Smooth muscle cell (in vitro differentiated cells): ENCODE measurements at regions not wholly inside any gene's neighbourhood (a gene's known extent, or its start where the extent isn't known, plus 50 kb on each side); places are given as distances from the start of the nearest gene placed in this dataset.

Source experiments
- DNase-seq: peaks from one replicate; lab custom pipeline; 2025; ENCODE audit not compliant: unreplicated experiment; lab: John Stamatoyannopoulos, UW
- H2AFZ ChIP-seq: fragments of 200-600 bp; sonication (generic); 2 replicates; pipeline ENCODE4 v1.6.0; 2016; ENCODE audit warnings: antibody characterized with exemption, low read depth, mild to moderate bottlenecking
- H3F3A ChIP-seq: fragments of 200-600 bp; sonication (generic); 2 replicates; pipeline ENCODE4 v1.6.0; 2017; ENCODE audit warnings: antibody characterized with exemption, low read depth
- H3K27ac ChIP-seq: fragments of 200-600 bp; sonication (generic); 2 replicates; pipeline ENCODE4 v1.5.1; 2016; ENCODE audit warnings: low read depth, mild to moderate bottlenecking
- H3K27me3 ChIP-seq: fragments of 200-600 bp; sonication (generic); 2 replicates; pipeline ENCODE4 v1.6.1; 2016; ENCODE audit warnings: low read depth, mild to moderate bottlenecking
- H3K36me3 ChIP-seq: fragments of 200-600 bp; sonication (generic); 2 replicates; pipeline ENCODE4 v1.5.1; 2016; ENCODE audit warnings: low read depth
- H3K4me1 ChIP-seq: fragments of 200-600 bp; sonication (generic); 2 replicates; pipeline ENCODE4 v1.5.1; 2016; ENCODE audit warnings: low read depth
- H3K4me2 ChIP-seq: fragments of 200-600 bp; sonication (generic); 2 replicates; pipeline ENCODE4 v1.6.0; 2016; ENCODE audit warnings: mild to moderate bottlenecking
- H3K4me3 ChIP-seq: fragments of 200-600 bp; sonication (generic); 2 replicates; pipeline ENCODE4 v1.5.1; 2016; ENCODE audit warnings: mild to moderate bottlenecking
- H3K79me2 ChIP-seq: fragments of 200-600 bp; sonication (generic); 2 replicates; pipeline ENCODE4 v1.6.0; 2016; ENCODE audit warnings: low read depth, mild to moderate bottlenecking
- H3K9ac ChIP-seq: fragments of 200-600 bp; sonication (generic); 2 replicates; pipeline ENCODE4 v1.6.0; 2016; ENCODE audit warnings: low read depth
- H3K9me3 ChIP-seq: fragments of 200-600 bp; sonication (generic); replicated peaks from 2 replicates; pipeline ENCODE4 v1.5.1; 2016; ENCODE audit warnings: low read depth
- H4K20me1 ChIP-seq: fragments of 200-600 bp; sonication (generic); 2 replicates; pipeline ENCODE4 v1.6.0; 2016; ENCODE audit warnings: low read depth
- WGBS: methylation state at CpG from one replicate; pipeline ENCODE4 v1.1.7; 2016; ENCODE audit warnings: low lambda C conversion rate; 5-methylcytosine and 5-hydroxymethylcytosine counted together
- TF ChIP-seq, protein P1 (sequence below): fragments of 200-600 bp; sonication (generic); IDR thresholded peaks from 2 replicates; pipeline ENCODE4 v1.5.1; 2017; ENCODE audit warnings: borderline replicate concordance, mild to moderate bottlenecking, antibody characterized with exemption; ENCODE audit not compliant: insufficient read depth, poor library complexity, severe bottlenecking

DNA sequence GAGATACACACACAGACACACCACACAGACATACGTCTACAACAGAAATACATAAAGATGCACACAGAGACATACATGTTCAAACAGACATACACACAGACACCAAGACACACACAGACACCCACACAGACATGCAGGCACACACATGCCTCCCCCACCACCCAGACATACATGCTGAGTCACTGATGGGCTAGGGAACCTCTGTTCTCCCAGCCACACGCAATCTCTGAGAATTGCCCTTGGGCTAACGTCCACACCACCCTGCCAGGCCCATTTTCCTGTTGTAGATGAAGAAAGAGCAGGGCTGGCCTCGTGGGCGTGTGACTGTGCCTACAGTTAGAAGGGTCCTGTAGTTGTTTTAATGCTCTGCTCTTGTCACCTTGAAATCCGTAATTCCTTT is 261.9 kb downstream of the KCNRG start:
- Histone ChIP-seq H4K20me1 (no peaks in the 10 kb centered on the region), H3K9me3 (no peaks in the 10 kb centered on the region), H3K79me2 (no peaks in the 10 kb centered on the region), H3K36me3 (no peaks in the 10 kb centered on the region), H3K4me3 (no peak overlapping the region), H3K4me1 (no peaks in the 10 kb centered on the region), H3K9ac (no peak overlapping the region), H2AFZ (no peak overlapping the region), H3K27me3 (no peaks in the 10 kb centered on the region), H3K27ac (no peak overlapping the region), H3F3A (no peaks in the 10 kb centered on the region), H3K4me2 (no peak overlapping the region)
- TF ChIP-seq, protein P1, sequence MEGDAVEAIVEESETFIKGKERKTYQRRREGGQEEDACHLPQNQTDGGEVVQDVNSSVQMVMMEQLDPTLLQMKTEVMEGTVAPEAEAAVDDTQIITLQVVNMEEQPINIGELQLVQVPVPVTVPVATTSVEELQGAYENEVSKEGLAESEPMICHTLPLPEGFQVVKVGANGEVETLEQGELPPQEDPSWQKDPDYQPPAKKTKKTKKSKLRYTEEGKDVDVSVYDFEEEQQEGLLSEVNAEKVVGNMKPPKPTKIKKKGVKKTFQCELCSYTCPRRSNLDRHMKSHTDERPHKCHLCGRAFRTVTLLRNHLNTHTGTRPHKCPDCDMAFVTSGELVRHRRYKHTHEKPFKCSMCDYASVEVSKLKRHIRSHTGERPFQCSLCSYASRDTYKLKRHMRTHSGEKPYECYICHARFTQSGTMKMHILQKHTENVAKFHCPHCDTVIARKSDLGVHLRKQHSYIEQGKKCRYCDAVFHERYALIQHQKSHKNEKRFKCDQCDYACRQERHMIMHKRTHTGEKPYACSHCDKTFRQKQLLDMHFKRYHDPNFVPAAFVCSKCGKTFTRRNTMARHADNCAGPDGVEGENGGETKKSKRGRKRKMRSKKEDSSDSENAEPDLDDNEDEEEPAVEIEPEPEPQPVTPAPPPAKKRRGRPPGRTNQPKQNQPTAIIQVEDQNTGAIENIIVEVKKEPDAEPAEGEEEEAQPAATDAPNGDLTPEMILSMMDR = no peak
- WGBS = 90% methylated on average over 6 of the region's 6 CpGs
- no peak for DNase-seq

GRCh38 chr13:50277906-50278305 is 262.7 kb downstream of the KCNRG start:
- no peak overlapping the region for H3K4me3 ChIP-seq
- no peaks in the 10 kb centered on the region for H3K27me3 ChIP-seq
- H3K9me3 ChIP-seq = no peaks in the 10 kb centered on the region
- no peaks in the 10 kb centered on the region for H4K20me1 ChIP-seq
- no peak overlapping the region for H3K27ac ChIP-seq
- H3F3A ChIP-seq = no peaks in the 10 kb centered on the region
- 89% methylated on average over 7 of the region's 7 CpGs for WGBS
- H3K4me1 ChIP-seq = no peaks in the 10 kb centered on the region
- TF ChIP-seq, protein P1 = no peak
- no peaks in the 10 kb centered on the region for H3K79me2 ChIP-seq
- no peak for DNase-seq
- H3K36me3 ChIP-seq = no peaks in the 10 kb centered on the region
- H2AFZ ChIP-seq = no peak overlapping the region
- H3K9ac ChIP-seq = no peak overlapping the region
- H3K4me2 ChIP-seq = no peak overlapping the region

DNA sequence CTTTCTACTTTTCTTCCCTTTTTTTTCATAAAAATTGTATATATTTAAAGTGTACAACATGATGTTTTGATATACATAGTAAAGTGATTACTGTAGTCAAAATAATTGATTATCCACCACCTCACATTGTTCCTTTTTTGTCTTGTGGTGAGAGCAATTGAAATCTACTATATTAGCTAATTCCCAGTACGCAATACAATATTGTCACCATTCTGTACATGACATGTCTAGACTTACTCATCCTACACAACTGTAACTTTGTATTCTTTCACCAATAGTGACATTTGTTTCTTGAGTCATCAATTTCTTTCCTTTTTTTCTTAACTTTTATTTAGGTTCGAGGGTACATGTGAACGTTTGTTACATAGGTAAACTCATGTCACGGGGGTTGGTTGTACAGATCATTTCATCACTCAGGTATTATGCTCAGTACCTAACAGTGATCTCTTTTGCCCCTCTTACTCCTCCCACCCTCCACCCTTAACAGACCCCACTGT is 265.2 kb downstream of the KCNRG start:
- Histone ChIP-seq H3K4me1 (no peaks in the 10 kb centered on the region), H4K20me1 (no peaks in the 10 kb centered on the region), H3K4me3 (no peak overlapping the region), H3F3A (no peaks in the 10 kb centered on the region), H3K27ac (no peak overlapping the region), H3K9ac (no peak overlapping the region), H3K36me3 (no peaks in the 10 kb centered on the region), H3K79me2 (no peaks in the 10 kb centered on the region), H3K9me3 (no peaks in the 10 kb centered on the region), H2AFZ (no peak overlapping the region), H3K4me2 (no peak overlapping the region), H3K27me3 (no peaks in the 10 kb centered on the region)
- TF ChIP-seq, protein P1 = no peak
- DNase-seq = no peak
- WGBS = 98% methylated on average over 4 of the region's 4 CpGs

- no peak overlapping the region for H3K4me2 ChIP-seq
- no peaks in the 10 kb centered on the region for H3K9me3 ChIP-seq
- no peaks in the 10 kb centered on the region for H4K20me1 ChIP-seq
- no peak overlapping the region for H3K9ac ChIP-seq
- H3K4me1 ChIP-seq = no peaks in the 10 kb centered on the region
- H2AFZ ChIP-seq = no peak overlapping the region
- H3F3A ChIP-seq = no peaks in the 10 kb centered on the region
- no peak overlapping the region for H3K4me3 ChIP-seq
- no peak for DNase-seq
- TF ChIP-seq, protein P1 = no peak
- no peak overlapping the region for H3K27ac ChIP-seq
- no peaks in the 10 kb centered on the region for H3K27me3 ChIP-seq
- H3K79me2 ChIP-seq = no peaks in the 10 kb centered on the region
- H3K36me3 ChIP-seq = no peaks in the 10 kb centered on the region
Observed at GRCh38 chr13:50282016-50282415, 266.8 kb downstream of the KCNRG start.
